Retinal pigment epithelial cell (primary cell): ENCODE measurements at regions not wholly inside any gene's neighbourhood (a gene's known extent, or its start where the extent isn't known, plus 50 kb on each side); places are given as distances from the start of the nearest gene placed in this dataset.
A peak's percentile ranks its signal among the peaks of the same experiment; 100 is the strongest.

Source experiments
- DNase-seq: peaks from one replicate; pipeline ENCODE4 v3.0.0-alpha.2; 2010; ENCODE audit warnings: low read depth
- H3K4me3 ChIP-seq: 2 replicates; pipeline ENCODE4 v1.5.1; 2011; ENCODE audit warnings: mild to moderate bottlenecking, low read length, control low read depth, moderate library complexity
- TF ChIP-seq, protein P1 (sequence below): conservative IDR thresholded peaks from 2 replicates; pipeline ENCODE4 v1.5.1; 2011; ENCODE audit warnings: low read depth, low read length, control low read depth, inconsistent platforms

DNA sequence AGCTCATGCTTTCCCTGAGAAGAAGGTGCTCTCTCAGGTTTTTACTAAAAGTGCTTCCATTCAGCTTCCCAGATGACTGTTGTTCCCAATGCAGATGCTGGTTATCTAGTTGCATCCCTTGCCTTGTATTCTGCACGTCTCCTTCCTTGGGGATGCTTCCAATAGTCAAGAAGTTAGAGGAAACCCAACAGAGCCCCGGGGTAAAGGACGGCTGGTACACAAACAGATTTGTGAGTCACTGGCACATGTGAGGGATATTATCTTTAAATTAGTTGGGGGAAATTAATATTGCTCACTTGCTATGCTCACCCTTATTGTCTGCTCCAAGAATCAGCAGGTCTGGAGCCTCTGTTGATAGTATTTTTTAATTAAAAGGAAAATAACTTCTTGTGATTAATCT is 465.2 kb upstream of the BOD1L1 start:
- H3K4me3 ChIP-seq = no peak overlapping the region
- TF ChIP-seq, protein P1, sequence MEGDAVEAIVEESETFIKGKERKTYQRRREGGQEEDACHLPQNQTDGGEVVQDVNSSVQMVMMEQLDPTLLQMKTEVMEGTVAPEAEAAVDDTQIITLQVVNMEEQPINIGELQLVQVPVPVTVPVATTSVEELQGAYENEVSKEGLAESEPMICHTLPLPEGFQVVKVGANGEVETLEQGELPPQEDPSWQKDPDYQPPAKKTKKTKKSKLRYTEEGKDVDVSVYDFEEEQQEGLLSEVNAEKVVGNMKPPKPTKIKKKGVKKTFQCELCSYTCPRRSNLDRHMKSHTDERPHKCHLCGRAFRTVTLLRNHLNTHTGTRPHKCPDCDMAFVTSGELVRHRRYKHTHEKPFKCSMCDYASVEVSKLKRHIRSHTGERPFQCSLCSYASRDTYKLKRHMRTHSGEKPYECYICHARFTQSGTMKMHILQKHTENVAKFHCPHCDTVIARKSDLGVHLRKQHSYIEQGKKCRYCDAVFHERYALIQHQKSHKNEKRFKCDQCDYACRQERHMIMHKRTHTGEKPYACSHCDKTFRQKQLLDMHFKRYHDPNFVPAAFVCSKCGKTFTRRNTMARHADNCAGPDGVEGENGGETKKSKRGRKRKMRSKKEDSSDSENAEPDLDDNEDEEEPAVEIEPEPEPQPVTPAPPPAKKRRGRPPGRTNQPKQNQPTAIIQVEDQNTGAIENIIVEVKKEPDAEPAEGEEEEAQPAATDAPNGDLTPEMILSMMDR = no peak
- DNase-seq = no peak

DNA sequence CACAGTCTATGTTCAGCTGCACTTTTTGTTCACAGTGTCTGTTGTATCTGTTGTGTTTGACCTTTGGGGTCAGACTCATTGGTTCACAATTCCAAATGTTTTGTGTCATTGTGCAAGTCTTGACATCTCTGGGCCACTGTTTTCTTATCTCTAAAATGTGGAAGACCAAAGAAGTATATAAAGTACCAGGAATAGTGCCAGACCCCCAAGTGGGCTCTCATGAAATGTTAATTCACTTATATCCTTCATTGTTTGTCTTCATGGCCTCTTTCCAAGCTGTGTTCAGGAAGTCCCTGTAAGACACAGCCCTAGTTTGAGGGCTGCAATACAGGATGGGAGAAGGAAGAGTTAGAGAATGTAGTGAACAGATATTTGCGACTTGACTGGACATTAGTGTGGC is 468.3 kb upstream of the BOD1L1 start:
- DNase-seq = no peak
- TF ChIP-seq, protein P1 = no peak
- H3K4me3 ChIP-seq = no peak overlapping the region

DNA sequence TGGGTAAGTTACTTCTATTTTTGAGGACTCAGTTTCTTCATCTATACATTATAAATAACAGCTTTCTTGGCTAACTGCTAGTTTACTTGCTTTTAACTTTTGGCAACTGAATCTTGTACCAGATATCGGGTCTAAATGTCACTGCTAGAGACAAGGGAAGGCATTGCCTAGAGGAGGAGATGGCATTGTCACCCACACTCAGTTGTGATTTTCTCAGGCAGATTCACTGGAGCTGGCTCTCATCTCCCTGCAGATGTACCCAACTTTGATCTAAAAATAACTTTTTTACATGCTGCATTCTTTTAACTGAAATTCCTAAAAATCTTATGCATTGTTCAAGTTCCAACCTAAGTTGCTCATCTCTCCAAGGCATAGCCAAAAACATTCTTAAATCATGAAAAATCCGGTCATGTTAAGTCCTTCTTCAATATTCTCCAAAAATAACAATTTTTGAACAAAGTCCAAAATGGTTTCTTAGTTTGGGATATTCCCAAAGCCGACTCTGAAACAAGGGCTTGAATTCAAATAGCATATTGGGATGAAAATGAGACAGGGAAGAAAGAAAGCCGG is 469.0 kb upstream of the BOD1L1 start:
- no peak for DNase-seq
- TF ChIP-seq, protein P1 = no peak

DNA sequence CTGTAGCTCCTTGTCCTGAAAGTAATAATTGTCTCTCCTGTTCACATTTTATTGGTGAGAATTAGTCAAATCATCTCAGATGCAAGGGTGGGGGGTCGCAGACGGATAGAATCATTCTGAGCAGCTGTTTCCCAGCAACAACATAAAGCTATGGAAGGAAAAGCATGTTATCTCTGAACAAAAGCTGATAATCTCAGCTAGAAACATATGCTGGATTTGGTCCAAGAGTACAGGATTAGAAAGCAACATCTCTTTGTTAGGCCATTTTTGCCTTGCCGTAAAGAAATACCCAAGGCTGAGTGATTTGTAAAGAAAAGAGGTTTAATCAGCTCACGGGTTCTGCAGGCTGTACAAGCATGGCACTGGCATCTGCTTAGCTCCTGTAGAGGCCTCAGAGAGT is 472.8 kb upstream of the BOD1L1 start:
- H3K4me3 ChIP-seq = no peak overlapping the region
- DNase-seq = peak; percentile 80

More for the DNA sequence above, 469.0 kb upstream of the BOD1L1 start:
- H3K4me3 ChIP-seq = no peak overlapping the region

DNA sequence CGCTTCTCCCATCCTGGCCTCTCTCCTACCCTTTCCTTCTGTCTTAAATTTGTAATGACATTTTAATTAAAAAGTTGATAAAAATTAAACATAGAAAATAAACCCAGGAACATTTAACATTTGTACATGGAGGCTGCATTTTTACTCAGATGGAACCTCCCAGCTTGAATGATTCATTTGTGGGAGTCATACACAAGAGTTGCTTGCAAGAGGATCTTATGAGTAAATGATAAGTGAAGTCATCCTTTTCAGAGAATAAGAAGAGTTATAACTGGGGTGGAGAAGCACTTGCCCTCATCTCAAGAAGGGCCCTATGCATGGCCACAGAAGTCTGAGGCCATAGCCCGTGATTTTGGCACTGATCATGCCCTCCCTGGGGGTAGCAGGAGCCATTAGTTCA is 482.9 kb upstream of the BOD1L1 start:
- H3K4me3 ChIP-seq = no peak overlapping the region
- TF ChIP-seq, protein P1 = no peak
- no peak for DNase-seq

More for the DNA sequence above, 472.8 kb upstream of the BOD1L1 start:
- TF ChIP-seq, protein P1 = no peak

DNA sequence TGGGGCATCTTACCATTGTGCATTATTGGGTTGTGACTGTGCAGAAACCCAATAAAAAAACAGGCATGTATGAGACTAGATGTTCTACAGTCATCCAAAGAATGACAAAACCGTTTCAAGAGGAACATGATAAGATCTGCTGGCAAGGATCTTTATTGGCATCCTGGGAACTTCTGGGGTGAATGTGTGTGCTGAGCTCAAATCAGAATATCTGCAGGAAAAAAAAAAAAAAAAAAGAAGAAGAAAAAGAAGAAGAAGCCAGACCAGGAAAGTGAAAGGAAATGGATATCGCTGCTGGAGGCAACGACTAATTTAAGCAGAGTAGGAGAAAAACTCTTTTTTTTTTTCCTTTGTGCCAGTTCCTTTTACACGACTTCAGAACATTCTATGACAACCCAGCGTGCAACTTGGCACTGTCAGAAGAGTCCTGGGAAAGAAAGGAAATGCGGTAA is 484.2 kb upstream of the BOD1L1 start:
- DNase-seq = no peak

DNA sequence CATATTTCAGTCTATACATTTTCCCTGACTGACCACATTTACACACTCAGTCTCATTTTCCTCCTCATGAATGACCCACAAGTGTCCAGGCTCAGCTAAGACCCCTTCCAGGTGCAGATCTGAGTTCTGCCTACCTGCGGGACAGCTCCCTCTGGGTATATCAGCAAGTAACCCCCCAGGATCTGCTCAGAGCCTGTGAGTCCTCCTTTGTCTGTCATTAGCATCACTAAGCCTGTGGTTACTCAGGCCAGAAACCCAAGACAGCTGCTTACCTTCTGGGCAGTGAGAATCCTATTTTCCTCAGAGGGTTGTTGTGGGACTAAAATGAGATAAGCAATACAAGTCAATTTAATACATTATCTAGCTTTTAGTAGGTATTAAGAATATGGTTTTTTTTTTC is 487.6 kb upstream of the BOD1L1 start:
- H3K4me3 ChIP-seq = no peak overlapping the region
- DNase-seq = no peak
- TF ChIP-seq, protein P1 = no peak

More for the DNA sequence above, 484.2 kb upstream of the BOD1L1 start:
- TF ChIP-seq, protein P1 = no peak
- no peak overlapping the region for H3K4me3 ChIP-seq
